ENCODE measurements at regions not wholly inside any gene's neighbourhood (a gene's known extent, or its start where the extent isn't known, plus 50 kb on each side); places are given as distances from the start of the nearest gene placed in this dataset.

DNA sequence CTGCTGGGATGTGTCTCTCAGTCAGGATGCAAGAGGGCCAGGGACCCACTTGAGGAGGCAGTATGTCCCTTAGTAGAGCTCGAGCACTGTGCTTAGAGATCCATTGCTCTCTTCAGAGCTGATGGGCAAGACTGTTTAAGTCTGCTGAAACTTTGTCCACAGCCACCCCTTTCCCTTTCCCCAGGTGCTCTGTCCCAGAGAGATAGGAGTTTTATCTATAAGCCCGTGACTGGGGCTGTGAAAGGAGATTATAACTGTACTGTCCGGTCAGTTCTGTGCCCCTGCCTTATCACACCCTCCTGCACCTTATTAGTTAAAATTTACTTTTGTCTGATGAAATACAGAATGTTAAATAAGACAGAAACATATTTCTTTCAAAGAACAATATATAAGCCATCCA is 378.4 kb downstream of the PABPC4L start:
- TF ChIP-seq GABPA (IDR thresholded peaks at IDR 0.05 in 1 of 2, conservative IDR thresholded peaks at IDR 0.05 in 1 of 2) (no peak), JUND (IDR thresholded peaks at IDR 0.05) (no peak), RXRA (IDR thresholded peaks at IDR 0.05) (no peak), HNF4A (conservative IDR thresholded peaks at IDR 0.05) (no peak), MAX (IDR thresholded peaks at IDR 0.05) (no peak), RAD21 (IDR thresholded peaks at IDR 0.05) (no peak), FOXA1 (IDR thresholded peaks at IDR 0.05) (no peak), HNF4G (IDR thresholded peaks at IDR 0.05) (no peak), FOXA2 (IDR thresholded peaks at IDR 0.05) (no peak), TAF1 (conservative IDR thresholded peaks at IDR 0.05) (no peak), EGR1 (IDR thresholded peaks at IDR 0.05; ENCODE audit: low read depth in 2 of 2) (no peak), SP1 (IDR thresholded peaks at IDR 0.05) (no peak), REST (IDR thresholded peaks at IDR 0.05) (no peak), NR2F2 (IDR thresholded peaks at IDR 0.05) (no peak)
- TF ChIP-seq, protein P1, sequence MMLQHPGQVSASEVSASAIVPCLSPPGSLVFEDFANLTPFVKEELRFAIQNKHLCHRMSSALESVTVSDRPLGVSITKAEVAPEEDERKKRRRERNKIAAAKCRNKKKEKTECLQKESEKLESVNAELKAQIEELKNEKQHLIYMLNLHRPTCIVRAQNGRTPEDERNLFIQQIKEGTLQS (IDR thresholded peaks at IDR 0.05): no peak
- TF ChIP-seq, protein P2, sequence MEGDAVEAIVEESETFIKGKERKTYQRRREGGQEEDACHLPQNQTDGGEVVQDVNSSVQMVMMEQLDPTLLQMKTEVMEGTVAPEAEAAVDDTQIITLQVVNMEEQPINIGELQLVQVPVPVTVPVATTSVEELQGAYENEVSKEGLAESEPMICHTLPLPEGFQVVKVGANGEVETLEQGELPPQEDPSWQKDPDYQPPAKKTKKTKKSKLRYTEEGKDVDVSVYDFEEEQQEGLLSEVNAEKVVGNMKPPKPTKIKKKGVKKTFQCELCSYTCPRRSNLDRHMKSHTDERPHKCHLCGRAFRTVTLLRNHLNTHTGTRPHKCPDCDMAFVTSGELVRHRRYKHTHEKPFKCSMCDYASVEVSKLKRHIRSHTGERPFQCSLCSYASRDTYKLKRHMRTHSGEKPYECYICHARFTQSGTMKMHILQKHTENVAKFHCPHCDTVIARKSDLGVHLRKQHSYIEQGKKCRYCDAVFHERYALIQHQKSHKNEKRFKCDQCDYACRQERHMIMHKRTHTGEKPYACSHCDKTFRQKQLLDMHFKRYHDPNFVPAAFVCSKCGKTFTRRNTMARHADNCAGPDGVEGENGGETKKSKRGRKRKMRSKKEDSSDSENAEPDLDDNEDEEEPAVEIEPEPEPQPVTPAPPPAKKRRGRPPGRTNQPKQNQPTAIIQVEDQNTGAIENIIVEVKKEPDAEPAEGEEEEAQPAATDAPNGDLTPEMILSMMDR (IDR thresholded peaks at IDR 0.05; ENCODE audit: low read depth, low read length, missing input control): no peak
- H3K9me3 ChIP-seq (ENCODE audit: control insufficient read depth in 4 of 4, low read length in 3 of 4): no peaks in the 10 kb centered on the region
- no peaks in the 10 kb centered on the region for H3K36me3 ChIP-seq (ENCODE audit: control insufficient read depth in 4 of 4, insufficient read depth in 3 of 4, low read depth in 1 of 4, low read length in 3 of 4)
- DNase-seq (ENCODE audit: low spot score): no peak
- H3K4me3 ChIP-seq (ENCODE audit: low read depth in 1 of 3, low read length in 3 of 3): no peak overlapping the region
- peaks cover 0 to 3% (median 0%) of the 10 kb centered on the region in 4 donors for H3K27me3 ChIP-seq (ENCODE audit: control insufficient read depth in 4 of 4, insufficient read depth in 4 of 4, low read length in 3 of 4)
- WGBS: 51% methylated on average over 3 of the region's 3 CpGs
- H3K27ac ChIP-seq (ENCODE audit: low read depth in 1 of 2, low read length in 2 of 2): no peak overlapping the region
- H3K4me1 ChIP-seq (ENCODE audit: control insufficient read depth in 4 of 4, insufficient read depth in 4 of 4, low read length in 3 of 4): no peaks in the 10 kb centered on the region
- H3K9ac ChIP-seq (ENCODE audit: low read depth in 1 of 2, low read length in 2 of 2): no peak overlapping the region

- WGBS: 51% methylated on average over 2 of the region's 2 CpGs
- no peaks in the 10 kb centered on the region for H3K36me3 ChIP-seq (ENCODE audit: control insufficient read depth in 4 of 4, insufficient read depth in 3 of 4, low read depth in 1 of 4, low read length in 3 of 4)
- peaks cover 0 to 3% (median 0%) of the 10 kb centered on the region in 4 donors for H3K27me3 ChIP-seq (ENCODE audit: control insufficient read depth in 4 of 4, insufficient read depth in 4 of 4, low read length in 3 of 4)
- no peak for DNase-seq (ENCODE audit: low spot score)
- H3K27ac ChIP-seq (ENCODE audit: low read depth in 1 of 2, low read length in 2 of 2): no peak overlapping the region
- H3K9ac ChIP-seq (ENCODE audit: low read depth in 1 of 2, low read length in 2 of 2): no peak overlapping the region
- H3K4me1 ChIP-seq (ENCODE audit: control insufficient read depth in 4 of 4, insufficient read depth in 4 of 4, low read length in 3 of 4): no peaks in the 10 kb centered on the region
- H3K9me3 ChIP-seq (ENCODE audit: control insufficient read depth in 4 of 4, low read length in 3 of 4): no peaks in the 10 kb centered on the region
- H3K4me3 ChIP-seq (ENCODE audit: low read depth in 1 of 3, low read length in 3 of 3): no peak overlapping the region
- TF ChIP-seq JUND (IDR thresholded peaks at IDR 0.05) (no peak), HNF4A (conservative IDR thresholded peaks at IDR 0.05) (no peak), RXRA (IDR thresholded peaks at IDR 0.05) (no peak), ZBTB33 (IDR thresholded peaks at IDR 0.05) (no peak), SP1 (IDR thresholded peaks at IDR 0.05) (no peak), RAD21 (IDR thresholded peaks at IDR 0.05) (no peak), HNF4G (IDR thresholded peaks at IDR 0.05) (no peak), FOXA1 (IDR thresholded peaks at IDR 0.05) (no peak), NR2F2 (IDR thresholded peaks at IDR 0.05) (no peak), FOXA2 (IDR thresholded peaks at IDR 0.05) (no peak), EGR1 (IDR thresholded peaks at IDR 0.05; ENCODE audit: low read depth in 2 of 2) (no peak), YY1 (IDR thresholded peaks at IDR 0.05) (no peak)
- TF ChIP-seq, protein P1 (IDR thresholded peaks at IDR 0.05): no peak
- TF ChIP-seq, protein P2 (IDR thresholded peaks at IDR 0.05; ENCODE audit: low read depth, low read length, missing input control): no peak
Observed at GRCh38 chr4:133812954-133813353, 388.6 kb downstream of the PABPC4L start.
